ENCODE measurements at regions not wholly inside any gene's neighbourhood (a gene's known extent, or its start where the extent isn't known, plus 50 kb on each side); places are given as distances from the start of the nearest gene placed in this dataset.
A peak's percentile ranks its signal among the peaks of the same experiment; 100 is the strongest.

GRCh38 chr13:111525320-111526118 is 205.1 kb downstream of the TEX29 start:
- H3K9me2 ChIP-seq (replicated peaks; ENCODE audit: control insufficient read depth, low read length), result no peaks in the 10 kb centered on the region
- no peaks in the 10 kb centered on the region for H3K4me1 ChIP-seq (ENCODE audit: control insufficient read depth, low read length)
- H3K27ac ChIP-seq (ENCODE audit: low read depth, low read length), result no peak overlapping the region
- no peak overlapping the region for H3K4me3 ChIP-seq (ENCODE audit: low read length)
- no peak overlapping the region for H3K4me2 ChIP-seq (ENCODE audit: low read length)
- no peaks in the 10 kb centered on the region for H3K79me2 ChIP-seq (ENCODE audit: control insufficient read depth, low read length)
- no peaks in the 10 kb centered on the region for H3K36me3 ChIP-seq (ENCODE audit: control insufficient read depth, low read length)
- H3K27me3 ChIP-seq (ENCODE audit: control insufficient read depth, low read length), result no peaks in the 10 kb centered on the region
- H3F3A ChIP-seq (ENCODE audit: control insufficient read depth, insufficient read depth), result no peaks in the 10 kb centered on the region
- no peaks in the 10 kb centered on the region for H3K9me3 ChIP-seq (ENCODE audit: control insufficient read depth, insufficient read depth, low read length)
- no peaks in the 10 kb centered on the region for H4K20me1 ChIP-seq (ENCODE audit: control insufficient read depth, insufficient read depth, low read depth, low read length)
- no peak for TF ChIP-seq EZH2phosphoT487 (IDR thresholded peaks at IDR 0.05; ENCODE audit: borderline replicate concordance, low read length)
- TF ChIP-seq, protein P1, sequence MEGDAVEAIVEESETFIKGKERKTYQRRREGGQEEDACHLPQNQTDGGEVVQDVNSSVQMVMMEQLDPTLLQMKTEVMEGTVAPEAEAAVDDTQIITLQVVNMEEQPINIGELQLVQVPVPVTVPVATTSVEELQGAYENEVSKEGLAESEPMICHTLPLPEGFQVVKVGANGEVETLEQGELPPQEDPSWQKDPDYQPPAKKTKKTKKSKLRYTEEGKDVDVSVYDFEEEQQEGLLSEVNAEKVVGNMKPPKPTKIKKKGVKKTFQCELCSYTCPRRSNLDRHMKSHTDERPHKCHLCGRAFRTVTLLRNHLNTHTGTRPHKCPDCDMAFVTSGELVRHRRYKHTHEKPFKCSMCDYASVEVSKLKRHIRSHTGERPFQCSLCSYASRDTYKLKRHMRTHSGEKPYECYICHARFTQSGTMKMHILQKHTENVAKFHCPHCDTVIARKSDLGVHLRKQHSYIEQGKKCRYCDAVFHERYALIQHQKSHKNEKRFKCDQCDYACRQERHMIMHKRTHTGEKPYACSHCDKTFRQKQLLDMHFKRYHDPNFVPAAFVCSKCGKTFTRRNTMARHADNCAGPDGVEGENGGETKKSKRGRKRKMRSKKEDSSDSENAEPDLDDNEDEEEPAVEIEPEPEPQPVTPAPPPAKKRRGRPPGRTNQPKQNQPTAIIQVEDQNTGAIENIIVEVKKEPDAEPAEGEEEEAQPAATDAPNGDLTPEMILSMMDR (IDR thresholded peaks at IDR 0.05; ENCODE audit: low read depth, low read length, poor library complexity, severe bottlenecking), result no peak

GRCh38 chr13:111526922-111527321 is 206.5 kb downstream of the TEX29 start:
- H3K4me2 ChIP-seq (ENCODE audit: low read length), result no peak overlapping the region
- no peak for TF ChIP-seq EZH2phosphoT487 (IDR thresholded peaks at IDR 0.05; ENCODE audit: borderline replicate concordance, low read length)
- TF ChIP-seq, protein P1 (IDR thresholded peaks at IDR 0.05; ENCODE audit: low read depth, low read length, poor library complexity, severe bottlenecking), result no peak
- H3K27ac ChIP-seq (ENCODE audit: low read depth, low read length), result no peak overlapping the region
- no peaks in the 10 kb centered on the region for H3F3A ChIP-seq (ENCODE audit: control insufficient read depth, insufficient read depth)
- H3K9me2 ChIP-seq (replicated peaks; ENCODE audit: control insufficient read depth, low read length), result no peaks in the 10 kb centered on the region
- no peaks in the 10 kb centered on the region for H4K20me1 ChIP-seq (ENCODE audit: control insufficient read depth, insufficient read depth, low read depth, low read length)
- no peaks in the 10 kb centered on the region for H3K27me3 ChIP-seq (ENCODE audit: control insufficient read depth, low read length)
- no peaks in the 10 kb centered on the region for H3K4me1 ChIP-seq (ENCODE audit: control insufficient read depth, low read length)
- H3K79me2 ChIP-seq (ENCODE audit: control insufficient read depth, low read length), result no peaks in the 10 kb centered on the region
- no peaks in the 10 kb centered on the region for H3K9me3 ChIP-seq (ENCODE audit: control insufficient read depth, insufficient read depth, low read length)
- no peak overlapping the region for H3K4me3 ChIP-seq (ENCODE audit: low read length)
- H3K36me3 ChIP-seq (ENCODE audit: control insufficient read depth, low read length), result no peaks in the 10 kb centered on the region

GRCh38 chr13:111527614-111528229 is 207.3 kb downstream of the TEX29 start:
- H3K9me3 ChIP-seq (ENCODE audit: control insufficient read depth, insufficient read depth, low read length), result no peaks in the 10 kb centered on the region
- H3K4me2 ChIP-seq (ENCODE audit: low read length), result no peak overlapping the region
- no peak overlapping the region for H3K27ac ChIP-seq (ENCODE audit: low read depth, low read length)
- no peaks in the 10 kb centered on the region for H3K36me3 ChIP-seq (ENCODE audit: control insufficient read depth, low read length)
- no peaks in the 10 kb centered on the region for H3K27me3 ChIP-seq (ENCODE audit: control insufficient read depth, low read length)
- no peaks in the 10 kb centered on the region for H4K20me1 ChIP-seq (ENCODE audit: control insufficient read depth, insufficient read depth, low read depth, low read length)
- no peak overlapping the region for H3K4me3 ChIP-seq (ENCODE audit: low read length)
- H3K4me1 ChIP-seq (ENCODE audit: control insufficient read depth, low read length), result no peaks in the 10 kb centered on the region
- TF ChIP-seq EZH2phosphoT487 (IDR thresholded peaks at IDR 0.05; ENCODE audit: borderline replicate concordance, low read length), result no peak
- TF ChIP-seq, protein P1 (IDR thresholded peaks at IDR 0.05; ENCODE audit: low read depth, low read length, poor library complexity, severe bottlenecking), result peak; percentile 33
- H3K79me2 ChIP-seq (ENCODE audit: control insufficient read depth, low read length), result no peaks in the 10 kb centered on the region
- no peaks in the 10 kb centered on the region for H3K9me2 ChIP-seq (replicated peaks; ENCODE audit: control insufficient read depth, low read length)
- H3F3A ChIP-seq (ENCODE audit: control insufficient read depth, insufficient read depth), result no peaks in the 10 kb centered on the region

All from DOHH2 (cell line).